MM.1S (cell line): ENCODE measurements at regions not wholly inside any gene's neighbourhood (a gene's known extent, or its start where the extent isn't known, plus 50 kb on each side); places are given as distances from the start of the nearest gene placed in this dataset.

Experiments used
- CTCF ChIP-seq: fragments of 300-600 bp; sonication (generic); IDR thresholded peaks from 2 replicates; pipeline ENCODE4 v1.5.1; 2016; ENCODE audit warnings: antibody characterized with exemption, low read length, mixed read lengths
- EZH2 ChIP-seq: fragments of 300-600 bp; sonication (generic); optimal IDR thresholded peaks from 2 replicates; pipeline ENCODE3; 2017; ENCODE audit warnings: low read depth, mild to moderate bottlenecking, antibody characterized with exemption, low read length, mixed read lengths
- EZH2phosphoT487 ChIP-seq: fragments of 300-600 bp; sonication (generic); IDR thresholded peaks from 2 replicates; pipeline ENCODE4 v1.6.1; 2018; ENCODE audit warnings: antibody characterized with exemption, low read length

GRCh38 chr1:98201666-98202081 is 280.8 kb upstream of the DPYD start:
- no peak for TF ChIP-seq CTCF
- no peak for TF ChIP-seq EZH2
- TF ChIP-seq EZH2phosphoT487, result no peak
